NCI-H1048 (cell line): ENCODE measurements at regions not wholly inside any gene's neighbourhood (a gene's known extent, or its start where the extent isn't known, plus 50 kb on each side); places are given as distances from the start of the nearest gene placed in this dataset.

ENCODE experiments used
- DNase-seq: peaks from one replicate; lab custom pipeline; 2025; lab: John Stamatoyannopoulos, UW

- no peak for DNase-seq
These were observed 64.3 kb upstream of the S1PR3 start for GRCh38 chr9:88926781-88927505.

GRCh38 chr9:88927510-88927909 is 63.8 kb upstream of the S1PR3 start:
- no peak for DNase-seq

- no peak for DNase-seq
These were observed 60.6 kb upstream of the S1PR3 start for GRCh38 chr9:88930716-88931115.

GRCh38 chr9:88932766-88933165 is 58.5 kb upstream of the S1PR3 start:
- DNase-seq: no peak

GRCh38 chr9:88933607-88934379 is 57.5 kb upstream of the S1PR3 start:
- no peak for DNase-seq

- no peak for DNase-seq
These were observed 56.3 kb upstream of the S1PR3 start for GRCh38 chr9:88934876-88935535.

GRCh38 chr9:88936132-88936531 is 55.1 kb upstream of the S1PR3 start:
- DNase-seq: no peak

- DNase-seq: no peak
These were observed 54.6 kb upstream of the S1PR3 start for GRCh38 chr9:88936668-88937067.

GRCh38 chr9:88937248-88937647 is 54.0 kb upstream of the S1PR3 start:
- DNase-seq: no peak

- no peak for DNase-seq
These were observed 53.1 kb upstream of the S1PR3 start for GRCh38 chr9:88938189-88938588.
